ENCODE measurements at regions not wholly inside any gene's neighbourhood (a gene's known extent, or its start where the extent isn't known, plus 50 kb on each side); places are given as distances from the start of the nearest gene placed in this dataset.
"Not testable (repeated sequence)": the region's sequence is repeated elsewhere in the genome, so short reads cannot be mapped to it uniquely, and the experiment has no call there.

- no peak for DNase-seq (ENCODE audit: low read depth)
Observed at GRCh38 chr11:92111287-92111686, 113.3 kb upstream of the FAT3 start.

GRCh38 chr11:92109466-92109865 is 115.2 kb upstream of the FAT3 start:
- no peak for DNase-seq (ENCODE audit: low read depth)

GRCh38 chr11:92107331-92107730 is 117.3 kb upstream of the FAT3 start:
- DNase-seq (ENCODE audit: low read depth), result no peak

- no peak for DNase-seq (ENCODE audit: low read depth)
Observed at GRCh38 chr11:92104349-92104748, 120.3 kb upstream of the FAT3 start.

GRCh38 chr11:92101920-92102319 is 122.7 kb upstream of the FAT3 start:
- no peak for DNase-seq (ENCODE audit: low read depth)

- DNase-seq (ENCODE audit: low read depth), result no peak
Observed at GRCh38 chr11:92099183-92099582, 125.4 kb upstream of the FAT3 start.

- DNase-seq (ENCODE audit: low read depth), result no peak
Observed at GRCh38 chr11:92098172-92098571, 126.4 kb upstream of the FAT3 start.

- no peak for DNase-seq (ENCODE audit: low read depth)
Observed at GRCh38 chr11:92087725-92088537, 136.7 kb upstream of the FAT3 start.

GRCh38 chr11:92083123-92083522 is 141.5 kb upstream of the FAT3 start:
- DNase-seq (ENCODE audit: low read depth), result no peak

- no peak for DNase-seq (ENCODE audit: low read depth)
Observed at GRCh38 chr11:92082652-92083051, 142.0 kb upstream of the FAT3 start.

GRCh38 chr11:92074498-92074897 is 150.1 kb upstream of the FAT3 start:
- DNase-seq (ENCODE audit: low read depth), result not testable (repeated sequence)

GRCh38 chr11:92071660-92072059 is 153.0 kb upstream of the FAT3 start:
- DNase-seq (ENCODE audit: low read depth), result no peak

GRCh38 chr11:92070026-92070889 is 154.4 kb upstream of the FAT3 start:
- peak; percentile 0 for DNase-seq (ENCODE audit: low read depth)

GRCh38 chr11:92067016-92067415 is 157.6 kb upstream of the FAT3 start:
- DNase-seq (ENCODE audit: low read depth), result no peak

- no peak for DNase-seq (ENCODE audit: low read depth)
Observed at GRCh38 chr11:92061456-92062062, 163.1 kb upstream of the FAT3 start.

- DNase-seq (ENCODE audit: low read depth), result no peak
Observed at GRCh38 chr11:92057849-92058442, 166.7 kb upstream of the FAT3 start.

- no peak for DNase-seq (ENCODE audit: low read depth)
Observed at GRCh38 chr11:92053216-92053615, 171.4 kb upstream of the FAT3 start.

- DNase-seq (ENCODE audit: low read depth), result no peak
Observed at GRCh38 chr11:92050305-92050704, 174.3 kb upstream of the FAT3 start.

- DNase-seq (ENCODE audit: low read depth), result no peak
Observed at GRCh38 chr11:92048415-92048814, 176.2 kb upstream of the FAT3 start.

GRCh38 chr11:92046103-92046502 is 178.5 kb upstream of the FAT3 start:
- DNase-seq (ENCODE audit: low read depth), result no peak

- DNase-seq (ENCODE audit: low read depth), result no peak
Observed at GRCh38 chr11:92045301-92045700, 179.3 kb upstream of the FAT3 start.

- DNase-seq (ENCODE audit: low read depth), result no peak
Observed at GRCh38 chr11:92035488-92035887, 189.1 kb upstream of the FAT3 start.
